HG02938 (cell line): ENCODE measurements at regions not wholly inside any gene's neighbourhood (a gene's known extent, or its start where the extent isn't known, plus 50 kb on each side); places are given as distances from the start of the nearest gene placed in this dataset.
"Not testable (repeated sequence)": the region's sequence is repeated elsewhere in the genome, so short reads cannot be mapped to it uniquely, and the experiment has no call there.

ENCODE experiments used
- ATAC-seq: cut with Tn5 transposase; IDR thresholded peaks from one replicate; pipeline ENCODE4 v1.9.1; 2021; ENCODE audit warnings: mild to moderate bottlenecking, moderate library complexity; ENCODE audit not compliant: unreplicated experiment

DNA sequence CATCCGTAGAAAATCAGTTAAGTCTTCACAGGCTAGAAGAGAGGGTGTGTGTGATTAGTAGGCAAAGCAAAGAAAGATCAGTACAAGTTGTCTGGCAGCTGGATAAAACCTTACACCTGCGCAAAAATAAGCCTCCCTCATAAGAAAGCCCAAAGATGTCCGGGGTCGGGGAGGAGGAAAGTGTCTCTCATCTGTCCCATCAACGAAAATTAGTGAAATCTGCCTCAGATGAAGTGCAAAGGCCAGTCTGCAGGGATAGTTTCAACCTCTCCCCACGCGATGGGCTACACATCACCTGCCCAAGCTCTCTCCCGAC lies 333.9 kb downstream of the SRGAP2C start:
- no peak for ATAC-seq

DNA sequence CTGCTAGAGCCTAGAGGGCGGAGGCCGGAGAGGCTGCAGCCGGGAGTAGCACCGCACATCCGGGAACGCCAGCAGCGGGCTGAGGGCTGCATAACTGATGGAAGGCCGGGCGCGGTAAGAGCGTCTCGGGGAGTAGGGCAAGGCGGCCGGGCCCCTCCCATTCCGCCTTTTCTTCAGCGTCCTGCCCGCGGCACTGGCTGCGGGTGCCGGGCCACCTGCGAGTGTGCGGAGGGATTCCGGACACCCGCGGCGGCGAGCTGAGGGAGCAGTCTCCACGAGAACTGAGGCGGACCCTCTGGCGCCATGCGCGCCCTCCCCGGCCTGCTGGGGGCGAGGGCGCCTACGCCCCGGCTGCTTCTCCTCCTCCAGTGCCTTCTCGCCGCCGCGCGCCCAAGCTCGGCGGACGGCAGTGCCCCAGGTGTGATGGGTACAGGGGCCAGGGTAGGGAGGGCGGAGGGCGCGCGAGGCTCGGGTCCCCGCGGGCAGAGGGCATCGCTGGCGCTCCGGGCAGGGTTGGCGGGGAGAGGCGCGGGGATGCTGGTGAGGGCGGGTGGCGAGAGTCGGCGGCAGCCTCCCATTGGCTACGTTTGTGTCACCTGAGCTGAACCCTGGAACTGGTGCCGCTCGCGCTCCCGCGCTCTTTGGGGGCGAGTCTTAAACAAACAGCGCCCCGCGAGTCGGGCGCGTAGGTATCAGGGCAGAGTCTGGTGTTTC lies 334.4 kb downstream of the SRGAP2C start:
- no peak for ATAC-seq

DNA sequence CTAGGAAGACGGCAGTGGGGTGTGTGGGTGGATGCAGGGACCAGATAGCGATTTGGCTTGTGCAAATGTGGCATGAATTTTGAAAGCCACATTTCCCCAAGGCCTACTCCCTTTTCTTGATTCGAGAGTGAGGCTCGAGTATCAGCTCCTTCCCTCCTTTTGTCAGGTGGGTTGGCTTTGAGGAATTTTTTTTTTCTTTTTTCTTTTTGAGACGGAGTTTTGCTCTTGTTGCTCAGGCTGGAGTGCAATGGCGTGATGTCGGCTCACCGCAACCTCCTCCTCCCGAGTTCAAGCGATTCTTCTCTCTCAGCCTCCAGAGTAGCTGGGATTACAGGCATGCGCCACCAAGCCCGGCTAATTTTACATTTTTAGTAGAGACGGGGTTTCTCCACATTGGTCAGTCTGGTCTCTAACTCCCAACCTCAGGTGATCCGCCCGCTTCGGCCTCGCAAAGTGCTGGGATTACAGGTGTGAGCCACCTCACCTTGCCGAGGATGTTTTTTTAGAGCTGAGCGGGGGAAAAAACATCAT lies 335.0 kb downstream of the SRGAP2C start:
- not testable (repeated sequence) for ATAC-seq

DNA sequence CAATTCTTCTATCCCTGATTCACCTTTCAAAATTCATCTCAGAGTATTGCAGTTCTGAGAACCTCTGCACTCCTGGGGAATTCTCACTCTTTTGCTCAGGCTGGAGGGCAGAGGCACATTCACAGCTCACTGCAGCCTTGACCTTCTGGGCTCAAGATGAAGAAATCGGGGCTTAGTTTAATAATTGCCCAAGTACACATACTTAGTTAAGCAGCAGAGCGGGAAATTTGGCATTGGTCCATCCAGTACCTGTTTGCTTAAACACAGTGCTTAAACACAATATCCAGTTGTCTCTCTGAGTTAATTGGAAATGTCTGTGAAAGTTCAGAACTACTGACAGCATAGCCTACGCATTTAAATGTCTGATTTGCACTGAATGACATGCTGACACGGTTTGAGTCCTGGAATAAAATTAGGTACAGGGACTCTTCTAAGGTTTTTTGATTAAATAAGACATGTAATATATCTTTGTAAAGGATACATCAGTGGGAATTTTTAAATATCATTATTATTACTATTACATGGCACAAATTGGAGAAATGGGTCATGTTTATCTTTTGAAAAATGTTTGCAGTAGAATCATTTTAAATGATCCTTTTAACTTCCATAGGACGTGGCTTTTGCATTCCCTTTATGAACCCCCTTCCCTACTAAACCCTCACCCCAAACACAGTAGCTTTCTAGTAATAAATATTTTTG lies 337.4 kb downstream of the SRGAP2C start:
- no peak for ATAC-seq

DNA sequence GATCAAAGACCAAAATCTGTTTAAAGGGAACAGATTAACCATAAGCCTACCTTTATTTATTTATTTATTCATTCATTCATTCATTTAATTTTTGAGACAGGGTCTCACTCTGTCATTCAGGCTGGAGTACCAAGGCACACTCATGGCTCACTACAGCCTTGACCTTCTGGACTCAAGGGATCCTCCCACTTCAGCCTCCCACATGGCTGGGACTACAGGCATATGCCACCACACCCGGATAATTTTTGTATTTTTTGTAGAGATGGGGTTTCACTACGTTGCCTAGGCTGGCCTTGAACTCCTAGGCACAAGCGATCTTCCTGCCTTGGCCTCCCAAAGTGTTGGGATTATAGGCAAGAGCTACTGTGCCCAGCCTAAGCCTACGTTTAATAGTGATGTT lies 338.3 kb downstream of the SRGAP2C start:
- not testable (repeated sequence) for ATAC-seq

DNA sequence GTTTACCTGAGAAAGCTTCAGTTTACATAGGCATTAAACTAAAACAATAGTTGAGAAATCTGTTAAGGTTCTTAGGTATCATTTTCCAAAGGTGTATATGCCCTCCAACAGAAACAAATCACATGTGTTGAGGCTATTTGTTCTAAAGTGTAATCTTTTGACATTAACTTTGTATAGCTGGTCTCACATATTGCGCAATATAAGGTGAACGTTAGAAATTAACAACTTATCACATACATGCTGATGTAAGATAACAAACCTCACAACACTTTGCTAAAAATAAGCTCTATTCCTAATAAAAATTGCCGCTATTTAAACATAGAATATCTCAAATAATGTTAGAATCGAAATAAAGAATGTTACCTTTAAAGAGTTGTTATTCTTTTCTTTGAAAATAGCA lies 340.6 kb downstream of the SRGAP2C start:
- no peak for ATAC-seq

DNA sequence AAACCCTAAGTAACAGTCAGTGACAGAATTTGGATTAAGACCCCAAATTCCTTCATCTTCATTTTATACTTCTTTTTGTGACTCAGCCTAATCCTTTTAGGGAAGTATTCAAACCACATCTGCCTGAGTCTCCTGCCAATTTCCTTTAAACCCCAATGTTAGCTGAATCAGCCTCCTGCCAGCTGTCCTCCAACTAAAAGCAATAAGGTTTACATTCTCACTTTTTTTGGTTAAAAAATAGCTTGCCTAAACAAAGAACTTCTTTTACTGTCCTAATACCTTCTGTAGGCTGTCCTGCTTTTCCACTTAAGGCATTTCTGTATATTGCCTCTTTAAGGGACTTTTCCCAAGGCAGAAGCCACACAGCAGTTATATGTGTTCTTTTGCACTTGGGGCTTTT lies 344.2 kb downstream of the SRGAP2C start:
- ATAC-seq = not testable (repeated sequence)

DNA sequence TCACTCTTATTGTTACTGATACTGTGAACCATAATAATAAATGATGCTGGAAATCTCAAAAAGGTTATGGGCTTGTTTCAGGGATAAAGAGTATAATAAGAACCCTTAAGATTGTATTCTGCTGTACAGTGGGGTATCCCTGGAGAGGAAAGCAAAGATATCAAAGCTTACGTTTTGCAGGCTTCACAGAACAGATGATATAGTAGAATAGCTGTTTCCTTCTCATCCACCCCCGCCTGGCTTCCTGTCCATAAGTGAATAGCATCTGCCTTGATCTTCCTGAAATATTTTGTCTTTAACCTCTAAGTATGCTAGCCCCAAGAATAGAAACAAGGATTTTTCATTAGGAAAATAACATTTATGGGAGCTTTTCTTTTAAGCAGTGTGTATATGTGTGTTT lies 345.3 kb downstream of the SRGAP2C start:
- ATAC-seq = not testable (repeated sequence)

DNA sequence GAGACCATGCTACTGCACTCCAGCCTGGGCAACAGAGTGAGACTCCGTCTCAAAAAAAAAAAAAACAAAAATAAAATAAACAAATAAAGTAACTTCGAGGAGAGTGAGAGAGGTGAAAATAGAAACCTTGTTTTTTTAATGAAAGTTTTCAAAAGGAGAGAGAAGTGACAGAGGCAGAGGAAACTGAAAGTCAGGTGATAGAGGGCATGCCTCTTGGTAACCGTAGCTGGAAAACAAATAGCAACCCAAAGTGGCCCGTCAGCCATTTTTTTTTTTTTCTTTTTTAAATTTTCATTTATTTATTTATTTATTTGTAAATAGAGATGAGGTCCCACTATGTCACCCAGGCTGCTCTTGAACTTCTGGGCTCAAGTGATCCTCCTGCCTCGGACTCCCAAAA lies 347.0 kb downstream of the SRGAP2C start:
- not testable (repeated sequence) for ATAC-seq

DNA sequence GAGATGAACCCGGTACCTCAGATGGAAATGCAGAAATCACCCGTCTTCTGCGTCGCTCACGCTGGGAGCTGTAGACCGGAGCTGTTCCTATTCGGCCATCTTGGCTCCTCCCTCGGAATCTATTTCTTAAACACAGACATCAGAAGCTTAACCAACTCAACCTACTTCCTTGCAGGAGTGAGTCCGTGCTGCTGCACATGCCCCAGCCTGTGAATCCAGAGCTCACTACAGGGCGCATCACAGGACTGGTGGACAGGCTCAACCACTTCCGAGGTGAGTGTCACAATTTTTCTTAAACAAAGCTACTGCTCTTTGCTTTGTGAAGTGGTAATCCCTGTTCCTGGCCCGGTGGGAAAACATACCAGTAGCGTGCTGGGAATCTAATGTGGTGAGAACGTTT lies 353.4 kb downstream of the SRGAP2C start:
- ATAC-seq = not testable (repeated sequence)

DNA sequence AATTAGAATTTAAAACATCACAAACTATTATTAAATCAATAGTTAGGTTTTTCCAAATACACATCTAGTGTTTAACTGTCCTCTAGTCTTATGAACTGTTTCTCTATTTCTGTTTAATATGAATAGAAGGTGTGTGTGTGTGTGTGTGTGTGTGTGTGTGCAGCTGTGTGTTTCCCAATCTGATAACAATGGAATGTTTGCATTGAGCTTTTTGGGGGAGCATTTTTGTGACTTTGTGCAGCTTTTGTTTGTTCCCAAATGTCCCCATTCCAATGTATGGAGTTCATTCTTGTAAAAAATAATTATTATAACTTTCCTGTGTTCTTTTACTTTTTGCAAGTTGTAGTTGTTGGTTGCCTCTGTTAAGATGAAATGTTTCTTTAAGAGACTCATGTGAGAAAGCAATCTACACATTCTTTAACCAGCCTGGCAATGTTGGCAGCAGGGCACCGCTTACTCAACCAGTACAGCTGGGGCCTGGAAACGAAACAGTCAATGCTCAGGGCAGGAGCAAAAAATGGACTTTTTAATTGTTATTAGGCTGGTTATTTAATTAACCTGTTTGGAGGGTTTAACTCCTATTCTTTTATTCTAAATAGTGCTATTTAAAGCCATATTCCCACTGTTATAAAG lies 354.3 kb downstream of the SRGAP2C start:
- no peak for ATAC-seq

DNA sequence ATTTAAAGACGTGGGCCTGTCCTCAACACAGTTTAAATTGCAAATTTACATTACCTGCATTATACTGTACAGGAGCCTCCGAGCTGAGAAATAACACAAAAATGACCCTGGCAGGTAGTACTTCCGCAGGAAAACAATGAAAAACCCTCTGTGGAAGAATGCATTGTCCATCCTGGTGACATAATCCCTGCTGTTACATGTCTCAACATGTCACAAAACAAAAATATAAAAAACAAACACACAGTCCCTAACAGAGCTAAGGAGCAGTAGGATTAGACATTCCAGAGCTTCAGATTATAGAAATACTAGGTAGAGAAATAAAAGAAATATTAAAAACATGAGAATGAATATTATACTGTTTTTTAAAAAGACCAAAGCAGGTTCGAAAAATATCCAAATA lies 359.2 kb downstream of the SRGAP2C start:
- ATAC-seq = not testable (repeated sequence)

DNA sequence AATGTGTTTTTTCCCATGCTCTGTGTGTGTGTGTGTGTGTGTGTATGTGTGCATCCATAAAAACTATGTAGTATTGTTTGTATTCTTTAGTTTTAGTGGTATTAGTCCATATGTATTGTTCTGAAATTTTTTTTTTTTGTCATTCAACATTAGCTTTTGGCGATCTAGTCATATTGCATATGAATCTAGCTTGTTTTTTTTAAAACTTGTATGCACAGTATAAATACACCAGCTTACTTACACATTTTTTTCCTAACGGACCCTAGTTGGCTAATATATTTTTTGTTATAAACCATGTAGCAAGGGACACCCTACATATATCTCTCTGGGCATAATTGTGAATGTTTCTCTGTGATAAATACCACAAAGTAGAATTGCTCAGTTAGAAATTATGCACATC lies 359.7 kb downstream of the SRGAP2C start:
- ATAC-seq = no peak

DNA sequence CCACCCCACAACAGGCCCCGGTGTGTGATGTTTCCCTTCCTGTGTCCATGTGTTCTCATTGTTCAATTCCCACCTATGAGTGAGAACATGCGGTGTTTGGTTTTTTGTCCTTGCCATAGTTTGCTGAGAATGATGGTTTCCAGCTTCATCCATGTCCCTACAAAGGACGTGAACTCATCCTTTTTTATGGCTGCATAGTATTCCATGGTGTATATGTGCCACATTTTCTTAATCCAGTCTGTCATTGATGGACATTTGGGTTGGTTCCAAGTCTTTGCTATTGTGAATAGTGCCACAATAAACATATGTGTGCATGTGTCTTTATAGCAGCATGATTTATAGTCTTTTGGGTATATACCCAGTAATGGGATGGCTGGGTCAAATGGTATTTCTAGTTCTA lies 361.1 kb downstream of the SRGAP2C start:
- ATAC-seq = not testable (repeated sequence)

DNA sequence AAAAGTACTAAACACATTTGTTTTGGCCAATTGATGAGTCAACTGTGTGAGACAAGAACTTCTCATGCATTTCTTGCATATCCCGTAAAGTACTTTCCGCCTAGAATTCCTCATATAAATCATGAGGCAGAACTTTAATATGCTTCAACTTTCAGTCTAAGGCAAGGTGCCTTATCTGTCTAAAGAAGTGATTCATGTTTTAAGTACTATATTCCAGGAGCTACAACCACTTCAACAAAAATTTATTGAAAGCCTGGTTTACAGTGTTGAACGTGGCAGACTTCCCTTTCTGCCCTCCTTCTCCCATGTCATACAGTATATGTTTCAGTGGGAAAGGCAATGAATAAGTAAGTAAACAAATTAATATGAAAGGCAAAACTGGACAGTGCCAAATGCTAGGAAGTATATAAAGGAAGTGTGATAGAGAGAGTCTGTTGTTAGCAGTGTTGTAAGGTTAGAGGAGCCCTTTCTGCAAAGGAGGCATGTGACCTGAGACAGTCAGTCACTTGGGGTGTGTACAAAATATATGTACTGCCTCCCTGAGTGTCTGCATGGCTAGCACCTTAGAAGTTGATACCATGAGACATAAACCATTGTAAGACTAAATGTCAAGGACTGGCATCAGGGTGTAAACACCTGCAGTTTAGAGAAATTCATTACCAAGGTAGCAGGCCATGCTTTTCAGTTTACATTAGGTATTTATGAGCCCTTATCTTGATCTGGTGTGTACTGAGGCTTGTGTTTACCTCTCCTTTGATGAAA lies 362.2 kb downstream of the SRGAP2C start:
- ATAC-seq = no peak

DNA sequence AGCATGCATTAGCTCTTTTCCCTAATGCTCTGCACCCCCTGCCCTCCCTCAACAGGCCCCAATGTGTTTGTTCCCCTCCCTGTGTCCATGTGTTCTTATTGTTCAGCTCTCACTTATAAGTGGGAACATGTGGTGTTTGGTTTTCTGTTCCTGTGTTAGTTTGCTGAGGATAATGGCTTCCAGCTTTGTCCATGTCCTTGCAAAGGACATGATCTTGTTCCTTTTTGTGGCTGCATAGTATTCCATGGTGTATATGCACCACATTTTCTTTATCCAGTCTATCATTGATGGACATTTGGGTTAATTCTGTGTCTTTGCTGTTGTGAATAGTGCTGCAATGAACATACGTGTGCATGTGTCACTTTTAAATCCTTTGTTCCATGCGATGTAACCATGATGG lies 363.0 kb downstream of the SRGAP2C start:
- ATAC-seq = not testable (repeated sequence)

DNA sequence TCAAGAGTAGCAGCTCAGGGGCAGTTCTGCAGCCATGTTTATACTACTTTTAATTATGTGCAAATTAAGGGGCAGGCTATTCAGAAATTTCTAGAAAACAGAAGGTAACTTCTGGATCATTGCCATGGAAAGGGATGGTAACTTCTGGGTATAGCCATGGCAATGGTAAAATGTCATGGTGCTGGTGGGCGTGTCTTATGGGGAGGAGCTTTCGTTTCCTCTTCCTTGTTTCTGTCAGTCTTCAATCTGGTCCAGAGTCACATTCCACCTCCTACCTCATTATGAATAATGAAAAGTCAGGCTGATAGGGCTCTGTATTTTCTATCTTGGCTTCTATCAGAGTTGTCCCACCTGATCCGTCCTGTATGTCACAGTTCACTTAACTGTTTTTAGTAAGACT lies 366.0 kb downstream of the SRGAP2C start:
- ATAC-seq = not testable (repeated sequence)

DNA sequence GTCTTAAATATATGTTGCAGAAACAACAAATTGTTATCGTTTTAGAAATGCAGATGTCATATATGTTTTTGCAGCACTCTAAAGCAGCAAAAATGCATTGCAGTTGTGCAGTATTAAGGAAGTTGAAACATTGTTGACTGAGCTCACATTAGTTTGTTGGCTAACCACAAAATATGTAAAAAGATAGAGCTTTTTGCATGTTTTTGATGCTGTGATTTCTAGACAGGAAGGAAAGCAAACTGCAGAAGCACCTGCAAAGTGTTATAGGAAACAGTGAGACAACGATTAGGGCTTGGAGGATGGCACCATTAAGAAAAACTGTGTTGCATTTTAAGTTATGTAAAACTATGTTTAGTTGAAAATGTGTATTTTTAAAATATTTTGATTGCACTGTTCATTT lies 366.7 kb downstream of the SRGAP2C start:
- ATAC-seq = not testable (repeated sequence)

DNA sequence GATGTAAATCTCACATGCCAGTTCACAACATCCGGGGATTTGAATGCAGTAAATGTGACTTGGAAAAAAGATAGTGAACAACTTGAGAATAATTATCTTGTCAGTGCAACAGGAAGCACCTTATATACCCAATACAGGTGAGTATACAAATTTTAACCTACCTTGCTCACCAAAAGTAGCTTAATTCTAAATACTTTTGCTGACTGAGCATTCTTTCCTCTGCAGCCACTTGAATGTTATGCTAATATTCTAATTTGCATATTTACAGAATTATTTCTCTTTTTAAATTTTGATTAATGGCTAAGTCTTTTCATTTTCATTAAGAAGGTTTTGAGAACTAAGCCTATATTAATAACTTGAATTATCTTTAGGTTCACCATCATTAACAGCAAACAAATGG lies 371.8 kb downstream of the SRGAP2C start:
- not testable (repeated sequence) for ATAC-seq

DNA sequence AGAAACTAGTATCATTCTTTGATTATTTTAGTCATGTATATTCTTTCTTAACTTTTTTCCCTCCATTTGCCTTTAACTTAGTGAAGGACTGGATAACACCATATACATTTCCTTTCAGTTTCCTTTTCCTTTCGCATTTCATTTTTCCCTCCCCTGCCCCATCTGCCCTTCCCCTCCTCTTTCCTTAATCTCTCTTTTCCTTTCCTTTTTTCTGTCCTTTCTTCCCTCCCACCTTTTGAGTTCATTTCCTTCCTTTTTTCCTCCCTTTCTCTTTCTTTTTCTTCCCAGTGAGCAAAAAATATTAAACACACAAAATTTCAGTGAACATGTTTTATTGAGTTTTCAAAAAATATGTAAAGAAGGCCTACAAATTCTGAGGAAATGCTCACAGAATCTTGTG lies 373.3 kb downstream of the SRGAP2C start:
- ATAC-seq = not testable (repeated sequence)

DNA sequence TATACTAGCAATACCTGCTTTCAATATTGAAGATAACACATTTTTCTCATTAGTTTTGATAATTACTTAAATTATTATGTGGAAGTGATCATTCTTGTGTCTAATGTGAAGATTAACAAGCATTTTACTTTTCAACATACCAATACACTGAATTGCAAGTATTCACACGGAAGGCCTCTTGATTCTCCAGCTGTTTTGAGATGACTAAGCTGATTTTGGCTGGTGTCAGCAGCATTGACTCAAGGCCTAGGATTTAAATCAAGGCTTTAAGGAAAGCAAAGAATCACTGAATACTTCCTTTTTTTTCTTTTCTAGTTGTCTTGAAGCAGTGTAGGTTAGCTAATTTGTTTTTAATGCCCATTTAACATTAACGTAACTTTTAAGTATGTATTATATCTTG lies 373.7 kb downstream of the SRGAP2C start:
- no peak for ATAC-seq
